RWPE2 (cell line): ENCODE measurements at regions not wholly inside any gene's neighbourhood (a gene's known extent, or its start where the extent isn't known, plus 50 kb on each side); places are given as distances from the start of the nearest gene placed in this dataset.
A peak's percentile ranks its signal among the peaks of the same experiment; 100 is the strongest.
"Not testable (repeated sequence)": the region's sequence is repeated elsewhere in the genome, so short reads cannot be mapped to it uniquely, and the experiment has no call there.

ENCODE experiments used
- ATAC-seq: fragments of 200-7000 bp; cut with Tn5 transposase; 3 replicates; pipeline ENCODE4 v1.9.1; 2021; ENCODE audit warnings: low read depth
- DNase-seq: peaks from one replicate; pipeline ENCODE4 v3.0.0-alpha.2; 2020; ENCODE audit warnings: low spot score
- H3K27ac ChIP-seq: fragments of 450-650 bp; 2 replicates; pipeline ENCODE4 v1.5.1; 2017; ENCODE audit warnings: mild to moderate bottlenecking; ENCODE audit not compliant: poor library complexity, severe bottlenecking
- H3K27me3 ChIP-seq: fragments of 250-450 bp; sonication (Bioruptor Pico); 2 replicates; pipeline ENCODE4 v1.5.1; 2021; ENCODE audit warnings: mild to moderate bottlenecking, moderate library complexity; ENCODE audit not compliant: insufficient read depth, poor library complexity, severe bottlenecking
- H3K36me3 ChIP-seq: fragments of 250-450 bp; sonication (Bioruptor Pico); 2 replicates; pipeline ENCODE4 v1.5.1; 2020; ENCODE audit warnings: low read depth, mild to moderate bottlenecking, moderate library complexity
- H3K4me1 ChIP-seq: fragments of 250-450 bp; sonication (Bioruptor Pico); 2 replicates; pipeline ENCODE4 v1.5.1; 2021; ENCODE audit warnings: mild to moderate bottlenecking, moderate library complexity; ENCODE audit not compliant: insufficient read depth, poor library complexity, severe bottlenecking
- H3K4me3 ChIP-seq: fragments of 250-450 bp; sonication (Bioruptor Pico); 2 replicates; pipeline ENCODE4 v1.5.1; 2021; ENCODE audit warnings: mild to moderate bottlenecking, moderate library complexity; ENCODE audit not compliant: severe bottlenecking
- H3K9me3 ChIP-seq: fragments of 250-450 bp; sonication (Bioruptor Pico); 2 replicates; pipeline ENCODE4 v1.5.1; 2021; ENCODE audit warnings: mild to moderate bottlenecking, moderate library complexity; ENCODE audit not compliant: severe bottlenecking
- TF ChIP-seq, protein P1 (sequence below): fragments of 450-650 bp; IDR thresholded peaks from one replicate; pipeline ENCODE4 v1.5.1; 2017; ENCODE audit warnings: mild to moderate bottlenecking, moderate library complexity; ENCODE audit not compliant: poor library complexity, severe bottlenecking

DNA sequence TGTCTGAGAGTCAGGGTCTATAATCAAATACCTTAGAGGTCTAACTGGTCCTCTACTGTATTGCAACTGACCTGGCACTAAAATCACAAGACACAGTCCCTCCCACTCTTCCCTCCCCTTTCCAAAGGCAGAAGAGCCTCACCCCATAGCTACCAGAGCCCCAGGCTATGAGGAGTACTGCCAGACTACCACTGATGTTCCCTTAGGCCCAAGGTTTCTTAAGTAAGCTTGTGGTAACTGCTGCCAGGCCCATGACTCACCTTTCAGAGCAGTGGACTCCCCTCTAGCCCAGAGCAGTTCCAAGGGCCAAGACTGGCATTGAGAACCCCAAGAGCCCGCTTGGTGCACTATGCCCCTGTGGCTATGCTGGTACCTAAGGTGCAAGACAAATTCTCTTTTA, 1193.4 kb downstream of the DSC3 start:
- Histone ChIP-seq H3K9me3 (no peaks in the 10 kb centered on the region), H3K27me3 (no peaks in the 10 kb centered on the region), H3K36me3 (no peaks in the 10 kb centered on the region), H3K27ac (no peak overlapping the region), H3K4me3 (no peak overlapping the region), H3K4me1 (peaks cover 4% of the 10 kb centered on the region)
- ATAC-seq (peak; percentile 82), DNase-seq (no peak)
- TF ChIP-seq, protein P1, sequence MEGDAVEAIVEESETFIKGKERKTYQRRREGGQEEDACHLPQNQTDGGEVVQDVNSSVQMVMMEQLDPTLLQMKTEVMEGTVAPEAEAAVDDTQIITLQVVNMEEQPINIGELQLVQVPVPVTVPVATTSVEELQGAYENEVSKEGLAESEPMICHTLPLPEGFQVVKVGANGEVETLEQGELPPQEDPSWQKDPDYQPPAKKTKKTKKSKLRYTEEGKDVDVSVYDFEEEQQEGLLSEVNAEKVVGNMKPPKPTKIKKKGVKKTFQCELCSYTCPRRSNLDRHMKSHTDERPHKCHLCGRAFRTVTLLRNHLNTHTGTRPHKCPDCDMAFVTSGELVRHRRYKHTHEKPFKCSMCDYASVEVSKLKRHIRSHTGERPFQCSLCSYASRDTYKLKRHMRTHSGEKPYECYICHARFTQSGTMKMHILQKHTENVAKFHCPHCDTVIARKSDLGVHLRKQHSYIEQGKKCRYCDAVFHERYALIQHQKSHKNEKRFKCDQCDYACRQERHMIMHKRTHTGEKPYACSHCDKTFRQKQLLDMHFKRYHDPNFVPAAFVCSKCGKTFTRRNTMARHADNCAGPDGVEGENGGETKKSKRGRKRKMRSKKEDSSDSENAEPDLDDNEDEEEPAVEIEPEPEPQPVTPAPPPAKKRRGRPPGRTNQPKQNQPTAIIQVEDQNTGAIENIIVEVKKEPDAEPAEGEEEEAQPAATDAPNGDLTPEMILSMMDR = no peak

DNA sequence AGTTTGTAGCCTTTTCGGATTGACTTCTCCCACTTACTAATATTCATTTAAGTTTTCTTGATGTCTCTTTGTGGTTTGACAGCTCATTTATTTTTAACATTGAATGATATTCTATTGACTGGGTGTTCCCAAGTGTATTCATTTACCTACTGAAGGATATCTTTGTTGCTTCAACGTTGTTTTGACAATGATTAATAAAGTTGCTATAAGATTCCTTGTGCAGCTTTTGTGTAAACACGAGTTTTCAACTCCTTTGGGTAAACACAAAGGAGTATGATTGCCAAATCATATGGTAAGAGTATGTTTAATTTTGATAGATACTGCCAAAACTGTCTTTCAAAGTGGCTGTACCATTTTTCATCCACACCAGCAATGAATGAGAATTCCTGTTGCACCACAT, 1200.9 kb downstream of the DSC3 start:
- Histone ChIP-seq H3K9me3 (no peaks in the 10 kb centered on the region), H3K27ac (no peak overlapping the region), H3K4me1 (peaks cover 17% of the 10 kb centered on the region), H3K36me3 (no peaks in the 10 kb centered on the region), H3K4me3 (no peak overlapping the region), H3K27me3 (no peaks in the 10 kb centered on the region)
- TF ChIP-seq, protein P1 = no peak
- DNase-seq (no peak), ATAC-seq (peak; percentile 30; the same call in 2 of the 3 replicates)

DNA sequence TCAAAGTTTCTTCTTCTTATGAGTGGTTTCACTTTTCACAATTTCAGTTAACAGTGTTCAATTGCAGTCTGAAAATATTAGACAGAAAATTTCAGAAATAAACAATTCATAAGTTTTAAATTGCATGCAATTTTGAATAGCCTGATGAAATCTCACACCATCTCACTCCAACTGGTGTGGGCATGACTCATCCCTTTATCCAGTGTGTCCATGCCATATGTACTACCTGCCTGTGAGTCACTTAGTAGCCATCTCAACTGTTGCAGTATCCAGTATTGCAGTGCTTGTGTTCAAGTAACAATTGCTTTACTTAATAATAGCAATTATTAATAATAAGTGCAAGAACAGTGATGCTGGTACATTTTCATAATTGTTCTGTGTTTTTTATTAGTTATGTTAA, 1202.5 kb downstream of the DSC3 start:
- H3K36me3 ChIP-seq = no peaks in the 10 kb centered on the region
- peak; percentile 100 for ATAC-seq

DNA sequence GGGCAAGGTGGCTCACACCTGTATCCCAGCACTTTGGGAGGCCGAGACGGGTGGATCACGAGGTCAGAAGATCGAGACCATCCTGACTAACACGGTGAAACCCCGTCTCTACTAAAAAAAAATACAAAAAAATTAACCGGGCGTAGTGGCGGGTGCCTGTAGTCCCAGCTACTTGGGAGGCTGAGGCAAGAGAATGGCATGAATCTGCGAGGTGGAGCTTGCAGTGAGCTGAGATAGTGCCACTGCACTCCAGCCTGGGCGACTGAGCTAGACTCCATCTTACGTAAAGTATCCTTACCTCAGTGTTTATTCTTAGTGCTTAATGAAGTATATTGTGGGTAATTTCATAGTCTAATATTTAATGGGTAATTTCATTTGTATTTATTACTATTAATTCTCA, 1203.6 kb downstream of the DSC3 start:
- DNase-seq, H3K27ac ChIP-seq, H3K36me3 ChIP-seq, H3K27me3 ChIP-seq, H3K4me3 ChIP-seq, ATAC-seq, H3K9me3 ChIP-seq: not testable (repeated sequence)
- H3K4me1 ChIP-seq = peaks cover 17% of the 10 kb centered on the region

More for the DNA sequence above, 1202.5 kb downstream of the DSC3 start:
- no peak overlapping the region for H3K4me3 ChIP-seq
- H3K27ac ChIP-seq = peak overlapping the region; percentile 26
- DNase-seq = peak; percentile 55
- no peaks in the 10 kb centered on the region for H3K27me3 ChIP-seq
- peaks cover 17% of the 10 kb centered on the region for H3K4me1 ChIP-seq
- TF ChIP-seq, protein P1 = no peak
- H3K9me3 ChIP-seq = no peaks in the 10 kb centered on the region

DNA sequence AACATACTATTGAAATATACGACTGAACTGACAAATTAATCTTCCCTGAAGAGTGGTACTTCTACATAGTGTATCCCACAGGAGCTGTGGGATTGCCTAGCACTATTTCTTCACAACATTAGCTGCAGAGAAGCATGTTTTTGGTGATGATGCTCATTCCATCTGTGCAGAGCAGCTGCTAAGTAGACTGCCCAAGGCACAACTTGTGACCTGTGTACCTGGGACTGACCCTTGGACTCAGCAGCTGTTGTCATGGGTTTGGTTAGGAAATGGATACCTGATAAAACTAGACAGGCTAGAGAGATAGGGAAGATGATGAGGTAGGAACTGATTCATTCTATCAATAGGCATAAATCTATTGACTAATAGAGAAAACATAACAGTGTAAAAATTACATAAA, 1204.0 kb downstream of the DSC3 start:
- ATAC-seq (no peak), DNase-seq (no peak)
- no peak overlapping the region for H3K4me3 ChIP-seq
- H3K27me3 ChIP-seq = no peaks in the 10 kb centered on the region
- TF ChIP-seq, protein P1 = no peak
- H3K27ac ChIP-seq = no peak overlapping the region
- H3K4me1 ChIP-seq = peaks cover 17% of the 10 kb centered on the region
- H3K9me3 ChIP-seq = no peaks in the 10 kb centered on the region
- H3K36me3 ChIP-seq = no peaks in the 10 kb centered on the region
